ENCODE measurements at regions not wholly inside any gene's neighbourhood (a gene's known extent, or its start where the extent isn't known, plus 50 kb on each side); places are given as distances from the start of the nearest gene placed in this dataset.

DNA sequence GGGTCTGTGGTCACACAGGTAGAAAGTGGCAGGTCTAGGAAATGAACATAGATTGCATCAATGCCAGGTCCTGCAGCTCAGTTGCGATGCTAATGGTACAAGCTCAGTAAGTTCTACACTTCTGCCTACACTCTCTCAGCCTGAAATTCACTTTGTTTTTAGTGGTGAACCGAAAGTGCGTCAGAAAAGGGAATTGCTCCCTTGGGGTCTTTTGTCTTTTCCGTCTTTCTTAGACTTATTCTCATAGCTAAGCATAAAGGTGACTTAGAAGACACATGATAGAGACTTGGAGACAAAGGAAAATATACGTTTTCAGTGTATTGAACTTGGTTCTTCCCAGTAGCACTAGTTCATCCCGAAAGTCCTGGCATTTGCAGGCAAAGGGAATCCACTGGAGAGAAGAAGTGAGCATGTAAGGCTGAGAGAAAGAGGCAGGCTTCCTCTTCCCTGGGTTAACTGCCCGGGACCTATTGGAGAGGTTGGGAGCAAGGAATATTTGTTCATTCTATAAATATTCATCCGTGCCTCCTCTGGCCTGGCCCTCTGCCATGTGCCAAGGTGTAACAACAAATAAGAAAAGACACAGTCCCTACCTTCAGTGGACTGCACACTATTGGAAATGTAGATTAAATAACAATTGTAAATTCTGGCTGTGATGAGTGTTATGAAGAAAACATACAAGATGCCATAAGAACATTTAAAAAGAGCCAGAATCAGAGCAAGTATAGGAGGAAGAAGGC is 785.8 kb downstream of the MED13L start:
- DNase-seq: no peak

DNA sequence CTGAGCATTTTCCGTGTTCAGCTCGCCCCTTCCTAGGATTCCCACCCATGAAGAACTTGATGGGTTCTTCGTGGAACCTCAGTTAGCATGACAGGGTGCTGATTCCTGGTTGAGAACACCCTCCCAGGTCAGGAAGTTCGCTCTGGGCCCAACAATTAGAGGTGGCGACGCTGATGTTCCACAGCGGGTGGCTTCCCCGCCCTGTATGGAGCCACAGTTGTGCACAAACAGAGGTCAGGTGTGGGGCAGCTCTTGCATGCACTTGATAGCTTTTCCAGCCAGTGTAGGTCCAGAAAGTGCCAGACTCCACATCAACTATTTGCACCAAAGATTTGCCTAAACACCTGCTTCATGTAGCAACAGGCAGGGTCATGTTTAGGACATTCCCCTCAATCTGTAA is 788.2 kb downstream of the MED13L start:
- DNase-seq: no peak

GRCh38 chr12:115485967-115486366 is 791.5 kb downstream of the MED13L start:
- no peak for DNase-seq

DNA sequence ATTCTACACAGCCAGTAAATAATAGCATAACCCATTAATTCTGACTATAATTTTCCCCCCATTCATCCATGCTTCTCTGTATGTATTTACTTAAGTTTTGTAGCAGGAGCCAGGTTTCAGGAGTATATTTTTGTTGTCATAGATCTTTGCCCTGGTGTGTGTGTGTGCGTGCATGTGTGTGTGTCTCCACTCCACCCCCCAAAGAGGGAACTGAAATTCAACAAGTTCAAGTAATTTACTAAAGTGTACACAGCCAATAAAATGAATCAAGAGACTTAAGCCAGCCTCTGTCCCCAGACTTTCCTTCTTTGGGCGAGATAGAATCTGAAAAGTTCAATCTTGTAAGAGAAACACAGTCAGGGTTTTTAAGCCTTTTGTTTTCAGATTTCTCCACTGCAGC is 792.0 kb downstream of the MED13L start:
- DNase-seq: no peak

DNA sequence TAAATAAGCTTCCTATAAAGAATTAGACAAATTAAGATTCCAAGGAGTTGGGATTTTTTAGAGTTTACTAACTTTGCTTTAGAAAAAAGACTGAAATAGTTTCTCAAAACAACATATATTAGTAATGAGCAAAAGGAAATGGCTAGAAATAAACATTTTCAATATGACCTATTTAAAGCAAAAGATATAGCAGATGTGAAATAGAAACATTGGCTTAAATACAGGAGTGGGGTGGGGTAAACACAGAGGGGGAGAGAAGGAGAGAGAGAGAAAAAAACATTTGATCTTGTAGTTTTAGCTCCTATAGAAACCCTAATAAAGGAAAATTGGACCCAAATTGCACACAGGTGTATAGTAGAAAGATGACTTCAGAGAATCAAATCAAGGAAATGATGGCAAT is 794.5 kb downstream of the MED13L start:
- no peak for DNase-seq

GRCh38 chr12:115481141-115481540 is 796.4 kb downstream of the MED13L start:
- no peak for DNase-seq

DNA sequence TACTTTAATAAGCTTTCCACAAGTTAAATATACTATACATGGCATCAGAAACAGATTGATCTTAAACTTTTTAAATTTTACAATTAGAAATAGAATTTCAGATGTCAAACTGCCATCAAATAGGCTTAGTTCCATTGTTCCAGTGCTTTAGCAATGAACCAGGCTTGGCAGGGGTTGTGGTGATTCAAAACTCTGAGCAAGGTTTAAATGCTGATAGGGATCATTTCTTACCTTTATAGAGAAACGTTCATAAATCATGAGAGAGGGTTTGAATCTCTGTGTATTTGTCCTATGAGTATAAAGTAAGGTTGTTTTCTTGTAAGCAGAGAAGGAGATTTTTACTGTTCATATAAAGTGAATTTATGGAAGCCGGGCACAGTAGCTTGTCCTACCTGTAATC is 794.5 kb upstream of the TBX3 start:
- DNase-seq: no peak

DNA sequence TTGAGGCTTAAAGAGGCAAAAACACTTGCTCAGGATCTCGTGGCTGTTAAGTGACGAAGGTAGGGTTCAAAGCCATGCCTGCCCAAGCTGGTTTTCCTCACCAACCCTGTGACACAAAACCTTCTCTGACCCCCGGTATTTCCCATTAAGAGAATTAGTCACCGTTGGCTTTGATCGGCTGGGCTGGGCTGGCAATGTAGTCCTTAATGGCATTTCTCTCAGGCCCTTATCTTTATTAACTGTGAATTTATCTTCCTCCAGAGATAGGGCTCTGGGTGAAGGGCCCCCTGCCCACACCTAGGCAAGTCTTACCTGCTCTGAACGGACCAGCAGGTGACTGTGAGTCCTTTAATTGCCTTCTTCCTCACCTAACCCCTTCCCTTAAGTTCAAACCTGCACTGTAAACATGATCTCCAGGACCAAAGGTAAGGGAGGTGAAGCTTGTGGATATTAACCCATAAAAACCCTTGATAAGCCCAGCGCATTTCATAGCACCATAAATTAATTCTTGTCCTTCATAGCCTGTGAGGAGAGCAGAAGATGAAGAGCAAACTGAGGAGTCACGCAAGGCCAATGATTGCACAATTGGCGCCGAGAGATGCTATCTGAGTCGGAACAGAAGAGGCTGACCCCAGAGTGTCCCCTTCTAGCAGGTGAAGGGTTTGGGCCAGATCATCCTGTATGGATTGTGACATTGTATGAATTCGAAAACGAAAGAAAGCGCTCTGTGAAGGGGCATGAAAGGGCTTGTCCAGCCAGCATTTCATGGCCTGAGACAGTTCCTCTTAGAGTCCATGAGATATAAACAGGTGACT is 790.8 kb upstream of the TBX3 start:
- DNase-seq: no peak

- DNase-seq: no peak
These were observed 789.4 kb upstream of the TBX3 start for GRCh38 chr12:115473257-115473956.

- DNase-seq: no peak
These were observed 788.9 kb upstream of the TBX3 start for GRCh38 chr12:115472852-115473251.

DNA sequence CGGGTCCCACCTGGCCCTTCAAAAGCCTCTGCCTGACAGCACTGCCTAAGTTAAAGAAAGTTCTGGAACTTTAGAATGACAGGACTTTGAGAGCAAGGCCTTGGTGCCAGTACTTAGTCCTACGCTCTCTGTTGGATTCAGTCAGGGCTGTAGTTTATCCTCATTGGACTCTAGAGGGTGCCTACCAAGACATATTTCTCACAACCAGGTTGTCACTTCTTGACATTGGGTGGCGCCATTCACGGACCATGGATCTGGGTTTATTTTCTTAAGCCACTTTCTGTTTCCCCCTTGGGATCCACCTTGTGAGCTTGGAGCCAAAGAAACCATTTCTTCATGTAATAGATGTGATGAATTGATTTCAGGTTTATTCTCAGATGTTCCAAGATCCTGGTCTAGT is 787.0 kb upstream of the TBX3 start:
- no peak for DNase-seq

GRCh38 chr12:115470526-115470925 is 786.6 kb upstream of the TBX3 start:
- DNase-seq: no peak

GRCh38 chr12:115468087-115468510 is 784.1 kb upstream of the TBX3 start:
- DNase-seq: no peak

GRCh38 chr12:115467531-115467930 is 783.6 kb upstream of the TBX3 start:
- no peak for DNase-seq

GRCh38 chr12:115466076-115466475 is 782.1 kb upstream of the TBX3 start:
- no peak for DNase-seq

DNA sequence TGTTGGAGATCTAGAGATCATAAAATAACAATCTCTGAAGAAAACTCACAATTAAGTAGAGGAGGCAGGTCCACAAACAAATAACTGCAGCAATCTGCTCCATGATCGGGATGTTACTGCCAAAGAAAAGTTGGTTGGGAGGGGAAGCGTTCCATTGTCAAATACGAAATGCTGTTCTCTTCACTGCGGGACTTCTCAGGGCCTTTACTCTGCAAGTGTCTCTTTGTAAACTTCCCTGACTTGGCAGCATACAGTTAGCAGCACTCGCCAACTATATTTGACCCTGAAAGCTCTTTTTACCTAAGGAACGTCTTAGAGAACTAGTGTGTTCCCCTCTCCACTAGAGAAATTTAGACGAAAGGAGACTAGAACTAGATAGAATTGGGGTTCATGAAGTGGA is 780.7 kb upstream of the TBX3 start:
- no peak for DNase-seq

DNA sequence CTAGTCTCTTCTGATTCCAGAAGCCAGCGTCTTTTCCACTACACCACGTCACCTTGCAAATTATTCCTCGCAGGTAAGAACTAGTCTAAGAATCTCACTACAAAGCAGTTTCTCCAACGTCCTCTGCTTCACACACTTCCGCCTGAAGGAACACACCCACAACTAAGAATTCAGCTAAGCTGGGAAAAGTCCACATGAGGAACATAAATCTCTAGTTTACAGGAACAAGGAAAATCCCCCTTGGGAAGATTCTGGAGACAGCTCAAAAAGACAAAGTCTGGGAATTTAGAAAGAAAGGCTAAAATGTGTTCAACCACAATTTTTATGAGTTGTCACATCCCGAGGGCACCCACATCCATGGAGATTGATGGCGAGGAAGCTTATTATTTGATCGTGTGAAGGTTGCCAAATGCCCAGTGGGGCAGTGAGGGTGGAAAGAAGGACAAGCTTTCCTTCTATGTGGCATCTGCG is 780.2 kb upstream of the TBX3 start:
- DNase-seq: no peak

- DNase-seq: no peak
These were observed 777.4 kb upstream of the TBX3 start for GRCh38 chr12:115461401-115461800.

DNA sequence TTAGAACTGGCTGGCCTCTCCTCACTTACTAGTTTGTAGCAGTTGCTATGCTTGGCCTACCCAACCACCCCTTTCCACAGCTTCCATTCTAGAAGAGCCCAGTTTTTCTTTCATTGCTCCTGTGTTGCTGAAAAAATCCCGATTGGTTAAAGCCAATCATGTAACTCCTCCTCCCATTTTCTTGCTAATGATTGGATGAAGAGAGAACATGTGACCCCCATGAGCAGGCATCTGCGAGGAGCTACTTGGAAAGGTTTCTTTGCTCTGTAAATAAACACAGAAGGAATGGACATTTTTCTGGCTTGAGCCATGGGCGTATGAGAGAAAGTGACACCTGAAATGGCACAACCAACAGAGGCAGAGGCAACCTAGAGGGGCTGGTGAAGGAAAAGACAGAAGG is 773.8 kb upstream of the TBX3 start:
- DNase-seq: no peak

GRCh38 chr12:115456946-115457689 is 773.1 kb upstream of the TBX3 start:
- no peak for DNase-seq

- DNase-seq: no peak
These were observed 771.3 kb upstream of the TBX3 start for GRCh38 chr12:115455268-115455681.

GRCh38 chr12:115452751-115453281 is 768.8 kb upstream of the TBX3 start:
- no peak for DNase-seq

Data from GOT3 (cell line).